ENCODE measurements at regions not wholly inside any gene's neighbourhood (a gene's known extent, or its start where the extent isn't known, plus 50 kb on each side); places are given as distances from the start of the nearest gene placed in this dataset.
A peak's percentile ranks its signal among the peaks of the same experiment; 100 is the strongest.

DNA sequence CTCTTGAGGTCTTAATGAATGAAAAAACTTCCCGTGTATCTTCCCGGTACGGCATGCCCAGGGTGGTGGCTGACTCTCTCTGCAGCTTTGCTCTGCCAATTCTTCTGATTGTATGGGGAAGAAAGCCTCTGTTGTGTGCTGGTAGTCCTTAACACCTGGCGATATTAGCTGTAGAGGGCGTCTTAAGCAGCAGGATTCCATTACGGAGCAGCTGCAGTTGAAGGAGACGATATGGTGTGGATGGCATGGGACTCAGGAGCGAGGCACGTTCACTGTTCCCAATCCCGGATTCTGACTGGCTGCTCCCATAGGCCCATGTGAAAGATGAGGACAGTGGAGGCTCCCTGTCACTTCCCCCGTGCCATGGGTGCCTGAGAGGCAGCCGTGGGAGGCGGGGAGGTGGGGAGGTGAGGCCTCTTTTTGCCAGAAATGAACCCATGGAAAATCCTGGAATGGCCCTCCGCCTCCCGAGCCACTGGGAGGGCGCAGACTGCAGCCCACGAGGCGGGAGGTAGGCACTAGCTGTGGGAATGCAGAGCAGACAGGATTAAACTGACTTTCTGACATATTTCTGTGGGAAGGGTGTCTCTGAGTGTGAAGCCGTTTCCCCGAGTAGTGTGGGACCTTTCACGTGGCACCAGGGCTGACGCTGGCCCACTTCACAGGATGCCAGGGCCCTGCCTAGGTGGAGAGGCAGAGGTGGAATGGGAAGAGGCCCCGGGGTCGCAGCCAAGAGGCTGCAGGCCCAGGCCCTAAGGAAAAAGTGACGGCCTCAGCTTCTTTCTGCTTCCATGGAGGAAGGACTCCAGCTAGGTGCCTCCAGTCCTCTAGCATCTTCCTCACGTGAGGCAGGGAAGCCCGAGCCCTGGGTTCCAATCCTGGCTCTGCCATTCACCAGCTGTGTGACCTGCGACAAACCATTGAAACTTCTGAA is 121.4 kb upstream of the CD82 start:
- Histone ChIP-seq H3K4me3 (ENCODE audit: control insufficient read depth in 2 of 3, extremely low read depth in 1 of 3, insufficient read depth in 2 of 3, low read depth in 1 of 3, low read length in 3 of 3) (no peak overlapping the region), H3K9ac (ENCODE audit: control insufficient read depth, extremely low read depth, insufficient read depth, low read length) (no peak overlapping the region), H3K27me3 (ENCODE audit: control insufficient read depth, extremely low read depth, insufficient read depth, low read length) (no peaks in the 10 kb centered on the region), H3K4me1 (ENCODE audit: control insufficient read depth, extremely low read depth, insufficient read depth, low read length) (peaks cover 9% of the 10 kb centered on the region), H3K4me2 (ENCODE audit: control insufficient read depth, extremely low read depth, insufficient read depth, low read depth, low read length) (no peak overlapping the region), H3K9me1 (ENCODE audit: control insufficient read depth, extremely low read depth, insufficient read depth, low read length) (no peaks in the 10 kb centered on the region), H2AFZ (ENCODE audit: control insufficient read depth, low read length) (no peak overlapping the region), H4K20me1 (ENCODE audit: control insufficient read depth, extremely low read depth, insufficient read depth, low read length) (no peaks in the 10 kb centered on the region), H3K27ac (ENCODE audit: control insufficient read depth, insufficient read depth, low read length) (no peak overlapping the region), H3K79me2 (ENCODE audit: control insufficient read depth, insufficient read depth, low read length) (no peaks in the 10 kb centered on the region), H3K9me3 (ENCODE audit: control insufficient read depth, low read depth, low read length) (no peaks in the 10 kb centered on the region), H3K36me3 (ENCODE audit: control insufficient read depth in 2 of 2, extremely low read depth in 1 of 2, insufficient read depth in 2 of 2, low read length in 2 of 2) (no peaks in the 10 kb centered on the region)
- no peak for DNase-seq (ENCODE audit: low read depth, low spot score)
- dilution Hi-C loops (cut with MboI; ENCODE audit: extremely low pct_ligation_motif_present, low sequenced_read_pairs): no loop called here
- peak in 1 of 3 experiments; percentile 2 for TF ChIP-seq CTCF (optimal IDR thresholded peaks at IDR 0.05 in 1 of 3, IDR thresholded peaks at IDR 0.05 in 1 of 3, conservative IDR thresholded peaks at IDR 0.05 in 1 of 3; ENCODE audit: extremely low read depth in 1 of 3, insufficient read depth in 2 of 3, low read length in 3 of 3)
- TF ChIP-seq EZH2 (IDR thresholded peaks at IDR 0.05; ENCODE audit: low read length): no peak
- FAIRE-seq: no peak

- H3K4me2 ChIP-seq (ENCODE audit: control insufficient read depth, extremely low read depth, insufficient read depth, low read depth, low read length): no peak overlapping the region
- no peaks in the 10 kb centered on the region for H3K9me3 ChIP-seq (ENCODE audit: control insufficient read depth, low read depth, low read length)
- H3K36me3 ChIP-seq (ENCODE audit: control insufficient read depth in 2 of 2, extremely low read depth in 1 of 2, insufficient read depth in 2 of 2, low read length in 2 of 2): no peaks in the 10 kb centered on the region
- H3K79me2 ChIP-seq (ENCODE audit: control insufficient read depth, insufficient read depth, low read length): no peaks in the 10 kb centered on the region
- no peaks in the 10 kb centered on the region for H4K20me1 ChIP-seq (ENCODE audit: control insufficient read depth, extremely low read depth, insufficient read depth, low read length)
- H2AFZ ChIP-seq (ENCODE audit: control insufficient read depth, low read length): no peak overlapping the region
- H3K27ac ChIP-seq (ENCODE audit: control insufficient read depth, insufficient read depth, low read length): no peak overlapping the region
- no peak for DNase-seq (ENCODE audit: low read depth, low spot score)
- H3K4me1 ChIP-seq (ENCODE audit: control insufficient read depth, extremely low read depth, insufficient read depth, low read length): peaks cover 9% of the 10 kb centered on the region
- no peak overlapping the region for H3K9ac ChIP-seq (ENCODE audit: control insufficient read depth, extremely low read depth, insufficient read depth, low read length)
- no peaks in the 10 kb centered on the region for H3K9me1 ChIP-seq (ENCODE audit: control insufficient read depth, extremely low read depth, insufficient read depth, low read length)
- H3K27me3 ChIP-seq (ENCODE audit: control insufficient read depth, extremely low read depth, insufficient read depth, low read length): no peaks in the 10 kb centered on the region
- H3K4me3 ChIP-seq (ENCODE audit: control insufficient read depth in 2 of 3, extremely low read depth in 1 of 3, insufficient read depth in 2 of 3, low read depth in 1 of 3, low read length in 3 of 3): no peak overlapping the region
- dilution Hi-C loops (cut with MboI; ENCODE audit: extremely low pct_ligation_motif_present, low sequenced_read_pairs): no loop called here
- FAIRE-seq: no peak
- TF ChIP-seq CTCF (optimal IDR thresholded peaks at IDR 0.05 in 1 of 3, IDR thresholded peaks at IDR 0.05 in 1 of 3, conservative IDR thresholded peaks at IDR 0.05 in 1 of 3; ENCODE audit: extremely low read depth in 1 of 3, insufficient read depth in 2 of 3, low read length in 3 of 3): no peak
- TF ChIP-seq EZH2 (IDR thresholded peaks at IDR 0.05; ENCODE audit: low read length): no peak
Observed at GRCh38 chr11:44444770-44445321, 120.6 kb upstream of the CD82 start.
